HG02759 (cell line): ENCODE measurements at regions not wholly inside any gene's neighbourhood (a gene's known extent, or its start where the extent isn't known, plus 50 kb on each side); places are given as distances from the start of the nearest gene placed in this dataset.

ENCODE experiments used
- ATAC-seq: cut with Tn5 transposase; IDR thresholded peaks from one replicate; pipeline ENCODE4 v1.9.1; 2021; ENCODE audit warnings: mild to moderate bottlenecking, moderate library complexity; ENCODE audit not compliant: unreplicated experiment

GRCh38 chr1:38097284-38097898, 50.8 kb upstream of the POU3F1 start:
- no peak for ATAC-seq
